Heart left ventricle (tissue), 16 donors: ENCODE measurements at regions not wholly inside any gene's neighbourhood (a gene's known extent, or its start where the extent isn't known, plus 50 kb on each side); places are given as distances from the start of the nearest gene placed in this dataset.
"Not testable (repeated sequence)": the region's sequence is repeated elsewhere in the genome, so short reads cannot be mapped to it uniquely, and the experiment has no call there.

Experiments used
- ATAC-seq, 4 donors: fragments of 200-7000 bp; cut with Tn5 transposase; one replicate each; pipeline ENCODE4 v1.9.1; 2020 to 2022; ENCODE audit warnings: moderate library complexity in 4 of 4, mild to moderate bottlenecking in 3 of 4, moderate number of reproducible peaks in 1 of 4
- DNase-seq, 5 donors: peaks; one replicate each; pipeline ENCODE4 v3.0.0-alpha.2; 2020
- H3K27ac ChIP-seq, 12 donors: fragments of 200-600 bp; sonication (generic) in 4 of 12; one replicate each; pipeline versions ENCODE4 v1.5.0 to v1.8.0; 2016 to 2022; ENCODE audit warnings: mild to moderate bottlenecking in 2 of 12
- H3K27me3 ChIP-seq, 9 donors: fragments of 200-600 bp; sonication (generic) in 2 of 9; one replicate each; pipeline versions ENCODE4 v1.5.1 to v1.8.0; 2016 to 2022; ENCODE audit warnings: mild to moderate bottlenecking in 3 of 9
- H3K36me3 ChIP-seq, 9 donors: fragments of 200-600 bp; sonication (generic) in 2 of 9; one replicate each; pipeline versions ENCODE4 v1.5.0 to v1.8.0; 2018 to 2022; ENCODE audit warnings: mild to moderate bottlenecking in 2 of 9
- H3K4me1 ChIP-seq, 12 donors: fragments of 200-600 bp; sonication (generic) in 4 of 12; one replicate each; pipeline versions ENCODE4 v1.5.0 to v1.8.0; 2016 to 2022; ENCODE audit warnings: mild to moderate bottlenecking in 3 of 12
- H3K4me3 ChIP-seq, 12 donors: fragments of 200-600 bp; sonication (generic) in 4 of 12; one replicate each; pipeline versions ENCODE4 v1.5.0 to v1.8.0; 2017 to 2022; ENCODE audit warnings: mild to moderate bottlenecking in 9 of 12, moderate library complexity in 4 of 12
- H3K9me3 ChIP-seq, 12 donors: fragments of 200-600 bp; sonication (generic) in 4 of 12; one replicate each; pipeline versions ENCODE4 v1.5.0 to v1.8.0; 2016 to 2022; ENCODE audit warnings: mild to moderate bottlenecking in 1 of 12
- POLR2A ChIP-seq, 2 donors: fragments of 450-650 bp; IDR thresholded peaks; one replicate each; pipeline ENCODE4 v1.6.1; 2017; ENCODE audit warnings: antibody characterized with exemption in 2 of 2, mild to moderate bottlenecking in 2 of 2, moderate library complexity in 2 of 2
- WGBS, 4 donors: extraction: QIAGEN DNeasy Blood & Tissue Kit in 2 of 4; methylation state at CpG; one replicate each; pipeline versions ENCODE4 v1.1.5 to v1.1.7; 2013 to 2018; 5-methylcytosine and 5-hydroxymethylcytosine counted together
- intact Hi-C, 10 donors: fragments of 100-400 bp; cut with DNase I; formaldehyde crosslinking; loops; one replicate each; pipeline versions ENCODE4 v1.11.1 to v1.14.2; 2022
- TF ChIP-seq, protein P1 (sequence below), 12 donors: fragments of 200-600 bp; sonication (generic) in 4 of 12; IDR thresholded peaks; one replicate each; pipeline versions ENCODE4 v1.5.0 to v1.8.0; 2018 to 2022; ENCODE audit warnings: antibody characterized with exemption in 12 of 12, mild to moderate bottlenecking in 5 of 12
- donor health status: ischemic (EF 13 %, LVEDD 7.1; RV severe dilation, severe dysfunction).
- donor health status: healthy with polysubstance abuse.
- donor health status: DM: no; HTN: yes; CAD: no.
- donor health status: DM: no; HTN: no; CAD: no.
- donor health status: ischemic (EF 25% LVEDD 6.9; RV normal size, moderate dysfunction).
- donor health status: ischemic (EF 25% LVEDD 5.7; RV mildly dilated, moderate dysfunction).
- donor health status: healthy.
- donor health status: DM: yes; HTN: yes; CAD: no.
- donor health status: ischemic (EF 35%, LVEDD 5.7; RV mildly dilated, moderate dysfunction).
- donor health status: nonischemic (EF 11% LVEDD 7.7; RV severe dilation, severe dysfunction).
- donor health status: DM: yes; HTN: yes; CAD: no.
- donor health status: PGD.
- donor health status: ischemic (EF 29% LVEDD 5.4; RV normal size, mild dysfunction).
- donor health status: nonischemic (EF 23%, LVEDD 6.1; RV moderate dilation, normal function).

DNA sequence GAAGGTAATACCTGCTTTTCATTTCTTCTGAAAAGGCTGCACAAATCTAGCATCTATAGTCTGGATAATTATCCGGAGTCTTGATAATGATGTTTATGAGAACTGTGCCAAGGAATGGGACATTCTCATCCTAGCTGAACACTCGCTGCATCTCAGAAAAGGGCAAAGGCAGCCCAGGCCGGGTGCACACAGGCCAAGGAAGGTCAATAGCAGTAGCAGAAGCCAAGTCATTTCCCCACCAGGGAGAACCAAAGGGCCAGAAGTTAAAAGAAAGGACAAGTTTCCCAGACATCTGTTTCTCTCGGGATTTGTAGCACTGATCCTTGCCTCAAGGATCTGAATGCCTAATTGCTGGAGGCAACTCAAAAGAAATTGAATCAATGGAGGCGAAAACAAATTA, 66.1 kb upstream of the ANKRD55 start:
- ATAC-seq, result peak; percentile 57 to 73 (median 63)

DNA sequence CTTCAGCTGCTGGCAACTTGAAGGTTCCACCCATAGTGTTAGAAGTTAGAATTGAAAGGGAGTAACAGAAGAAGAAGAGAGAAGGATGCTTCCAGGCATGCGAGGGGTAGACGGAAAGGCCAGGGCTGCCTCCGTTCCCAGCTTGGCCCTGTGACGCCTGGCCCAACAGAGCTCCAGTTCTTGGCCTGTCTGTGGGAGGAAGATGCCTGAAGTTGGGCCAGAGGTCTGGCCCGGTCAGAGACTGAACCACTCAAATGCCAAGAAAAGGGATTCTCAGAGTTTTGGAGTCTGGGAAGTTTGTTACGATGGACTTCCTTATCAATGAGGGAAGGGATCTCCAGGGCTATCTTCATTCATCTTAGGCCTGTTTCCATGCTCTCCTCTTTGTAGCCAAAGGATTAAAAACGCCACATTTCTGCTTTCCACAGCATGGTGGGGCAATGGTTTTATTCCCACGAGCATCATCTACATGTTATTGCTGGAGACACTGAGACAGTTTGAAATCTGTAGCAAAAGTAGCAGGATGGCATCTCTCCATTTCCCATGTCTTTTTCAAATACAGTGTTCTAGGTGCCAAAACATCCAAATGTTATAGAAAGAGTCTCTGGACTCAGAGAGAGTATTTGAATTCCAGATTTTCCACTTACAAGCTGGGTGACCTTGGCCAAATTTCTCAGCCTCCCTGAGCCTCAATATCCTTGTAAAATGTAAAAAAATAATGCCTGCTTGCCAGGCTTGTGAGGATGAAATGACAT, 65.4 kb upstream of the ANKRD55 start:
- TF ChIP-seq POLR2A (IDR thresholded peaks at IDR 0.05), result no peak
- TF ChIP-seq, protein P1, sequence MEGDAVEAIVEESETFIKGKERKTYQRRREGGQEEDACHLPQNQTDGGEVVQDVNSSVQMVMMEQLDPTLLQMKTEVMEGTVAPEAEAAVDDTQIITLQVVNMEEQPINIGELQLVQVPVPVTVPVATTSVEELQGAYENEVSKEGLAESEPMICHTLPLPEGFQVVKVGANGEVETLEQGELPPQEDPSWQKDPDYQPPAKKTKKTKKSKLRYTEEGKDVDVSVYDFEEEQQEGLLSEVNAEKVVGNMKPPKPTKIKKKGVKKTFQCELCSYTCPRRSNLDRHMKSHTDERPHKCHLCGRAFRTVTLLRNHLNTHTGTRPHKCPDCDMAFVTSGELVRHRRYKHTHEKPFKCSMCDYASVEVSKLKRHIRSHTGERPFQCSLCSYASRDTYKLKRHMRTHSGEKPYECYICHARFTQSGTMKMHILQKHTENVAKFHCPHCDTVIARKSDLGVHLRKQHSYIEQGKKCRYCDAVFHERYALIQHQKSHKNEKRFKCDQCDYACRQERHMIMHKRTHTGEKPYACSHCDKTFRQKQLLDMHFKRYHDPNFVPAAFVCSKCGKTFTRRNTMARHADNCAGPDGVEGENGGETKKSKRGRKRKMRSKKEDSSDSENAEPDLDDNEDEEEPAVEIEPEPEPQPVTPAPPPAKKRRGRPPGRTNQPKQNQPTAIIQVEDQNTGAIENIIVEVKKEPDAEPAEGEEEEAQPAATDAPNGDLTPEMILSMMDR (IDR thresholded peaks at IDR 0.05), result no peak
- H3K27me3 ChIP-seq, result no peaks in the 10 kb centered on the region
- DNase-seq (peak in 3 of 5 donors; percentile 40 to 59 (median 50)), ATAC-seq (peak in 3 of 4 donors; percentile 60 to 82 (median 65))
- no peak overlapping the region for H3K4me3 ChIP-seq
- peak overlapping the region in 8 of 12 donors; percentile 4 to 45 (median 30) for H3K27ac ChIP-seq
- intact Hi-C loops, result no loop called here
- no peaks in the 10 kb centered on the region for H3K36me3 ChIP-seq
- H3K4me1 ChIP-seq, result peaks cover 0 to 25% (median 11%) of the 10 kb centered on the region in 12 donors
- 72 to 81% (median 78%) methylated on average over 8 of the region's 8 CpGs for WGBS, 4 donors
- H3K9me3 ChIP-seq, result no peaks in the 10 kb centered on the region

More for the DNA sequence above, 66.1 kb upstream of the ANKRD55 start:
- no peak overlapping the region for H3K4me3 ChIP-seq
- no peaks in the 10 kb centered on the region for H3K36me3 ChIP-seq
- peak overlapping the region in 6 of 12 donors; percentile 4 to 45 (median 38) for H3K27ac ChIP-seq
- intact Hi-C loops, result no loop called here
- peaks cover 0 to 25% (median 11%) of the 10 kb centered on the region in 12 donors for H3K4me1 ChIP-seq
- peak; percentile 32 to 66 (median 52) for DNase-seq
- no peaks in the 10 kb centered on the region for H3K9me3 ChIP-seq
- no peak for TF ChIP-seq POLR2A (IDR thresholded peaks at IDR 0.05)
- TF ChIP-seq, protein P1 (IDR thresholded peaks at IDR 0.05), result peak in 6 of 12 donors; percentile 13 to 31 (median 17)
- WGBS, 4 donors, result 43 to 62% (median 54%) methylated on average over 5 of the region's 5 CpGs
- H3K27me3 ChIP-seq, result no peaks in the 10 kb centered on the region

DNA sequence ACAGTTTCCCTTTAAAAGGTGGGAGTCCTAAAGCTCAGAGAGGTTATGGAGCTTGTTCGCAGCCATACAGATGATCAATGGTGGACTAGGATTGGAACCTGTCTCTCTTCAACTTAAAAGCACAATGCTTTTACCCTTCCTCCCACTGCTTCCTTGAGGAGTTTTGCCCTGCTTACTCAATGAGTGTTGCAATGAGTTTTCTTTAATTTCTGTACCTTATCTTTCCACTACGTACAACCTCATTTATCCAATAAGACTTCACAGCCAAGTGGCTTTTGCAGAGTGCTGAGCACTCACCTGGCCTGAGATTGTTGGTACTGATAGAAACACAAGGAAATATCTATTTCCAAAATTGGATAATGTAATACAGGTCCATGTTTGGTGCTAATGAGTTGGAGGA, 64.7 kb upstream of the ANKRD55 start:
- TF ChIP-seq POLR2A (IDR thresholded peaks at IDR 0.05), result no peak
- TF ChIP-seq, protein P1 (IDR thresholded peaks at IDR 0.05), result no peak
- H3K4me3 ChIP-seq, result no peak overlapping the region
- intact Hi-C loops, result no loop called here
- H3K27ac ChIP-seq, result peak overlapping the region in 3 of 12 donors; percentile 22 to 45 (median 43)
- no peaks in the 10 kb centered on the region for H3K36me3 ChIP-seq
- H3K4me1 ChIP-seq, result peaks cover 0 to 25% (median 11%) of the 10 kb centered on the region in 12 donors
- no peaks in the 10 kb centered on the region for H3K27me3 ChIP-seq
- 57 to 63% (median 62%) methylated on average over 2 of the region's 2 CpGs for WGBS, 4 donors
- no peaks in the 10 kb centered on the region for H3K9me3 ChIP-seq
- ATAC-seq, result no peak
- no peak for DNase-seq

DNA sequence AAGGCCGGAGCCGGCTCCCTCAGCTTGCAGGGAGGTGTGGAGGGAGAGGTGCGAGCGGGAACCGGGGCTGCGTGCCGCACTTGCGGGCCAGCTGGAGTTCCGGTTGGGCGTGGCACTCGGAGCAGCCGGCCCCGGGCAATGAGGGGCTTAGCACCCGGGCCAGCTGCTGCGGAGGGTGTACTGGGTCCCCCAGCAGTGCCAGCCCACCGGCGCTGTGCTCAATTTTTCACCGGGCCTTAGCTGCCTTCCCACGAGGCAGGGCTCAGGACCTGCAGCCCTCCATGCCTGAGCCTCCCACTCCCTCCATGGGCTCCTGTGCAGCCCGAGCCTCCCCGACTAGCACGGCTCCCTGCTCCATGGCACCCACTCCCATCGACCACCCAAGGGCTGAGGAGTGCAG, 62.2 kb upstream of the ANKRD55 start:
- H3K9me3 ChIP-seq, ATAC-seq, intact Hi-C loops, H3K36me3 ChIP-seq, H3K27ac ChIP-seq, H3K27me3 ChIP-seq, H3K4me3 ChIP-seq, DNase-seq: not testable (repeated sequence)
- H3K4me1 ChIP-seq, result peaks cover 0 to 31% (median 14%) of the 10 kb centered on the region in 12 donors
- WGBS, 4 donors, result 97 to 98% (median 98%) methylated on average over 10 to 23 of the region's 23 CpGs; no CpG with 5 or more reads in 1 of the 4 donors
